ENCODE measurements at regions not wholly inside any gene's neighbourhood (a gene's known extent, or its start where the extent isn't known, plus 50 kb on each side); places are given as distances from the start of the nearest gene placed in this dataset.

DNA sequence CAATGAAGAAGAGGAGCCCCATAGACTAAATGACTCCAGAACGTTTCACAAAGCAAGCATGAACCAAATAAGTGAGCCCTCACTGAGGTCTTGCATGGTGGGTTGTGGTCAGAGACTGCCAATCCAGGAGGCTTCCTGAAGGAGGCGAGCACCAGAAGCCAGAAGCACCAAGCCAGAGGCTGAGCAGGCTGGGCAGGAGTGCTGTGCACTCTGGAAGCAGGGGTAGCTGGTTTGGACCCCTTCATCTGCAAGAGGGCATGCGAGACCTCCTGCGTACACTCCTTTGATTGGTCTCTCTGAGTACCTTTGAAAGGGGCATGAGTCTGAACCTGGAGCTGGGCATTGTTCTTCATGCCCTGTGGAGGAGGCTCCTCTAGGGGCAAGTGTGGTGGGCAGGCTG lies 192.5 kb downstream of the HAUS1 start:
- no peak for DNase-seq

DNA sequence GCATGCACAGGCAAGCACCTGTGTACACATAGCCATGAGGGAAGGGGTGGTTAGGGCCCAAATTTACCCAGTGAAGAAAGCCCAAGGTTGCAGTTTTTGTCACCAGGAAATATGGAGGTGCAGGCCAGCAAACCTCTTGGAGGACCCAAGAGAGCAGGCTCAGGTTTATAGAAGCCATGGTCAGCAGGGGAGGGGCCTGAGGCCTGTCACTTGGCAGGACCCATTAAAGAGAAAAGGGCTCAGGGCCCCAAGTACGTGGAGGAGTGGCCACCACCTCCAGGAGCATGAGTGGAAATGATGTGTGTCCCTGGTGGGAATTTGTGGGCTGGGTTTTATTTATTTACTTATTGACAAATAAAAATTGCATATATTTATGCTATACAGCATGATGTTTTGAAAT lies 192.9 kb downstream of the HAUS1 start:
- no peak for DNase-seq

GRCh38 chr18:46297621-46298020 lies 193.4 kb downstream of the HAUS1 start:
- no peak for DNase-seq

GRCh38 chr18:46298511-46298910 lies 194.3 kb downstream of the HAUS1 start:
- DNase-seq = no peak

- DNase-seq = no peak
Measured at GRCh38 chr18:46299465-46300008, 195.4 kb downstream of the HAUS1 start.

- DNase-seq = no peak
Measured at GRCh38 chr18:46301081-46301480, 196.9 kb downstream of the HAUS1 start.

- DNase-seq = no peak
Measured at GRCh38 chr18:46301571-46301970, 197.4 kb downstream of the HAUS1 start.

DNA sequence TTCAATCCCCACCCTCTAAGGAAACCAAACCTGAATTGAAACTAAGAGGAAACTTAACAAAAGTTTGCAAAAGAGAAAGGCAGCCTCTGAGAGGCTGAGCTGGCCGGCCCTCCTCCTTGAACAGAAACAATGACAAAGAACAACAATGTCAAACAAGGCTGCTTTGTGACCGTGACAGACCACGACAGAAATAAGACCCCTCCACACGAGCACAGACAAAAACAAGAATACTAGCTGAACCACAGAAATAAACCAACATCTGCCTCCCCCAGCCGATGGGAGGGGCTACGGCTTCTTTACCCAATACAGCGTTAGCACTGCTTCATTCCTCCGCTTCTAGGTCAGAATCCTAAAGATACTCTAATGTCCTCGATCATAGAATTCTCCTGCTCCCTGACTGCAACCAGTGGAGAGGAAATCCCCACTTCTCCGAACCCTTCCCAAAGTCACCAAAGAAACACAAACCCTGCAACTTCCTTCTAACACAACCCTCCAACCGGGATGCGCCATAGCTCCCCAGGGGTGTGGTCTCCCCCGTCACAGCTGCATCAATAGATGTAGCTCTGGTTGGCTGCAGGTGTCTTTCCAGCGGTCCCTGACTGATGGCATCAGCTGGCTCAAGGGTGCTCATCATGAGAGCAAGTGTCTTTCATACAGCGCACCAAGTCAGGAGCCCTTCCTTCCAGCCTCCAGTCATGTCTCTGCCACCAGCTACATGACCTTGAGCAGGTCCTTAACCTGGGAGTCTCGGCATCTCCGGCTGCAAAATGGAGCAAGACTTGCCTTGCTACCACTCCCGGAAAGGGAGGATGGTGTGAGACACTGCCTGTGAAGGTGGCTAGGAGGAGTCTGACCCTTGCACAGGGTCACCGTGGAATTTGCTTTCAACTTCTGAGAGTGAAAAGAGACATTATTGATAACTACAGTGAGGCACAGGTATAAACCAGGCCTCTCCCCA lies 198.6 kb downstream of the HAUS1 start:
- DNase-seq = no peak

- no peak for DNase-seq
Measured at GRCh38 chr18:46310258-46310657, 206.1 kb downstream of the HAUS1 start.

DNA sequence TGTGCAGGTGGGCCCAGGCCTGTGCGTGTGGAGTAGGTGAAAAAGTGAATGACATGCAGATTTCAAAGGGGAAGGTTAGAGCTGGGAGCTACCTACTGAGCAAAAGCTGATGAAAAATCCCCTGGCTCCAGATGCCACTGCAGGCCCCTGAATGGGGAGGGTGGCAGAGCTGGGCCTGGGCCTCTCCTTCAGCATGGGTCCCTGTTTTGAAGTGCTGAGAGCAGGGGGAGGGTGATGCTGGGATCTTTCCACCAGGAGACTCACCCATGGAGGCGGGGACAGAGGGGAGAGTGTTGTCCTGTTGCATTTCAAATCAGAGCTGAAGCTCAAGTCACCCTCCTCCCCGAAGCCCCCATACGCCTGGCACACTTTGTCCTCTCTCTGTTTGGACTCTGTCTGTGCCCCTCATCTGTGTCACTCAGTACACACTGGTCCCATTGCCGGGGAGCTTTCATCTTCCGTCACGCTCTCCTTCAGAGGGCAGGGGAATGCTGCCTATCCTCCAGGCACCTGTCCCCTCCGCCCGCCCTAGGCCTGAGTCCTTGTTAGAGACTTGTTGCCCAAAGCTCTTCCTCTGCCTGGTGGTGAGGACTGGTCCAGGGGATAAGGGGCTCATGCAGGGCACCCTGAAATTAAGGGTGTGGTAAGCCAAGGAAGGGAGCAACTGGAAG lies 206.6 kb downstream of the HAUS1 start:
- DNase-seq = no peak

- DNase-seq = no peak
Measured at GRCh38 chr18:46311491-46311890, 207.3 kb downstream of the HAUS1 start.

DNA sequence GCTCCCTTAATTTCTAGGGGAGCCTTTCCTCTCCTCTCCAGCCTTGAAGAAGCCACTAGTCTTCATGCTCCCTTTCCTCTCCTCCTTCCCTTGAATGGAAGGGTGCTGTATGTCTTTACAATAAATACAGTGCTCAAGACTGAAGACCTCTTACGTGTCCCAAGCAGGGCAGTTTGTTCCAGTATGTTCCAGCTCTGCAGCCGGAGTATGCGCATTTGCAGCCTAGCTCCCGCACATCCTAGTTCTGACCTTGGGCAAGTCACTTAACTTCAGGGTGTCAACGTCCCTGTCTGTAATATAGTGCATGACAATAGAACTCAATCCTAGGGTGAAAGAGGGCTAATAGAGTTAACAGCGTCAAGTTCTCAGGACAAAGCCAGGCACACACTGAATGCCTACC lies 208.0 kb downstream of the HAUS1 start:
- DNase-seq = no peak

DNA sequence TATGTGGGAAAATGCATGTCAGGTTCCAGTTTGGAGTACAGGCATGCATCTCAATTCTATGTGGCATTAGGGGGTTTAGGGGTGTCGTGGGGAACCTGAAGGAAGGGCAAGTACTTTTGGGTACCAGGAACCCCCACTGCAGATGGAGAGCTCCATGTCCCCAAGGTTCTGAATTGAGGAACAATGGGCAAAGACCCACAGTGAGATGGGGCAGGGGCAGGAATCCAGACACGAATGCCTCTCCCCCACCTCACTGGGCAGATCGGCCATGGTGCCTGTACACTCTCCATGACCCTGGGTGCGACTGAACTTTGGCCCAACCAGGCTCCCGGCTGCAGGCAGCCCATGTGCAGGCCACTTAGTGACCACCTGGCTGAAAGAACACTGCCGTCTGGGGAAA lies 209.3 kb downstream of the HAUS1 start:
- no peak for DNase-seq

DNA sequence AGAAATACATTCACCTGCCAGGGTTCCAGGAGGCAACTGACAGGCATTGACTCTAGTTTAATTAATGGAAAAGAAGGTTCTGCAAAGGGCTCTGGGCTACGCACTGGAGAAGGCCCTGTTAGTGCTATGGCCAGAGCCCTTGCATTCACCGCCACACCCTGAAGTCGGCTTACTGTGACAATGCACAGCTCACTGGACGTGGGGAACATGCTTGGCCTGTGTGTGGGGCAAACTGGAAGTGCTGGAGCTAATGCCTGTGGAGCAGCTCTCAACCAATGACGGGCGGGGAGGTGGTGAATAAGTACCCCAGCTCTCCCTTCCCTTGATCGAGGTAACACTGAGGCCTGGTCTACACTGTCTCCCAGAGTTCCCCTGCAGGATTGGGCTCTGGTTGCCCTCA lies 209.8 kb downstream of the HAUS1 start:
- no peak for DNase-seq

DNA sequence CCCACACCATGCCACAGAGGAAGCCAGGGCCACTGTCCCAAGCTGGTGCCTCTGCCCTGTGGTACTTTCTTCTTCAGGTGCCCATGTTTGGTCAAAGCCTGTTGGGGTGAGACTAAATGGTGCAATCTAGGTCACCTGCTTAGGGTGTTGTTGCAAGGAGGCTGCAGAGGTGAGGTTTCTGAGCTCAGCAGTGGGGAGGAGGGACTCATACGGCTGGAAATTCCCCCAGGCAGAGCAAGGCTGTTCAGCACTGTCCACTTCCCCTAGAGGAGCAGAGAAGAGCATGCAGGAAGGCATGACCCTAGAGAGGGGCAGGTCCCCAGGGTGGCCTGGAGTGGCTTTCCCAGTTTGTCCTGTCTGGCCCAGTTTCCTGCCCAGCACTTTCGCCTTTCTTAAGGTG lies 211.0 kb downstream of the HAUS1 start:
- DNase-seq = no peak

DNA sequence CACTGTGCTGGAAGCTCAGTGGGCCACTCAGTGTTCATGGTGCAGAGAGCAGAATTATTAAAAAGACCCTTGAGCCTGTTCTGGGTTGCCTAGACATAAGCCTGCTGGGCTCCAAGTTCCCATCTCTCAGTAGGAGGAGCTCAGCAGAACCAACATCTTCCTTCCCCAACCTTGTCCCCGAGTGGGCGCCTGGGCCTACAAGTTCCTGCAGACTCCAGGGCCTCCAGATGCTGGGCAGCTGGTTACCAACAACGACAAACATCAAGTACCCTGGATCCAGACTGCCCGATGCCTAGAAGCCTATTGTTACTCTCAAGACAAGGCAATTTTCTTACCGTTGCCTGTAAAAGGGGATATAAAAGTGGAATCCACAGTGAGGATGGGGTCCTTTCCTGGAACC lies 214.2 kb downstream of the HAUS1 start:
- DNase-seq = no peak

DNA sequence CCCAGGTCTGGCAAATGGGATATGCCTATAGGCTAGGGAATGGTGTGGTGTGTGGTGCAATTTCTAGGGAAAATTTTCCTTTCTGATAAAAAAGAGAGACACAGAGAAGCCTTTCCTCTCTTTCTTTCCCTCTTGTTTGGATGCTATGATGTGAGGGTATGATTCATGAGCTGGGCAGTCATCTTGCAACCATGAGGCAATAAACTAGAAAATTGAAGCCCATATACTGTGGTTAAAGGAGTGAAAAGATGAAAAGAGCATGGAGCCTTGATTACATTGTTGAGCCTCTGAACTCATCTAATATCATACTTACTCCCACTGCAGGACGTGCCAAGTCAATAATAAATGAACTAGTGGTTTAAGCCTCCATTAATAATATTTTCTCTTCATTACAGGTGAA lies 215.6 kb downstream of the HAUS1 start:
- DNase-seq = no peak

GRCh38 chr18:46320297-46320696 lies 216.1 kb downstream of the HAUS1 start:
- no peak for DNase-seq

DNA sequence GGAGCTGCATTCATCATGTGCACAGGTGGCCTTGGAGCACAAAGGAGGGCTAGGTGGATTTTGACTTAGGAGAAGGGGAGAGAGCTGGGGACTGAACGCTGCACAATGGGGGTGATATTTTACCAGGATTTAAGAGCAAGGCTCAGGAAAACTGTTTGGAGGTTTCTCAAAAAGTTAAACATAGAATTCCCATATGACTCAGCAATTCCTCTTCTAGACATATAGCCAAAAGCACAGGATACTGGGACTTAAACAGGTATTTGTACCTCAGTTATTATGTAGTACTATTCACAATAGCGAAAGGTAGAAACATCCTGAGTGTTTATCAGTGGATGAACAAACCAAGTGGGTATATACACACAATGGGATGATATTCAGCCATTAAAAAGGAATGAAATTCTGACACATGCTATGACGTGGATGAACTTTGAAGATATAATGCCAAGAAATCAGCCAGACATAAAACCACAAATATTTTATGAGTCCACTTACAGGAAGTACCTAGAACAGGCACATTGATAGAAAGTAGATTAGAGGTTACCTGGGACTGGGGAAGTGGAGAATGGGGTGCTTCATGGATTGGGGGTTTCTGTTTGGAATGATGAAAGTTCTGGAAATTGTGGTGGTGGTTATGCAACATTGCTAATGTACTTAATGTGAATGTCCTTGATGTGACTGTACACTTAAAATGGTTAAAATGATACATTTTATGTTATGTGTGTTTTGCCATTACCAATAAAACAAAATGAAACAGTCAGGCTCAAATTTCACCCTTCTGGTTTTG lies 216.9 kb downstream of the HAUS1 start:
- no peak for DNase-seq

DNA sequence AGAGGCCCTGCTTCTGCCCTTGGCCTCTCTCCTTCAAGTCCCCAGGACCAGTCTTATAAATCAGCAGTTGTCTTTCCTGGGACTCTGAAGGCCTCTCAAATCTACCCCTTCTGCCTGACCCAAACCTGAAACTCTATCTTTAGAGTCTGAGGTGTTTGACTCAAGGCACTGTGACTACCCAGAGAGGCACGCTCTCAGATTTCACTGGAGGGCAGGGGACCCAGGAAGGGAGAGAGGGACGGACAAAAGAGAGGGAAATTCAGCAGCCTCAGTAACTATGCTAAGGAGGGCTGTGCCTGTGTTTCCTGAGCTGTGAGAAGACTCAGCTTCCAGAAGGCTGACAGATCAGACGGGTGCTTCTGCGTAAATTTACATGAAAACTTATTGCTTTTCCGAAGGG lies 217.8 kb downstream of the HAUS1 start:
- no peak for DNase-seq

GRCh38 chr18:46322411-46322891 lies 218.3 kb downstream of the HAUS1 start:
- no peak for DNase-seq

GRCh38 chr18:46322941-46323340 lies 218.8 kb downstream of the HAUS1 start:
- no peak for DNase-seq

Data from activated CD8-positive, alpha-beta memory T cell treated with anti-CD3 and anti-CD28 coated beads, Interleukin-2, amount 50 U/mL, for 4 hours (primary cell).